GM20431 (cell line): ENCODE measurements at regions not wholly inside any gene's neighbourhood (a gene's known extent, or its start where the extent isn't known, plus 50 kb on each side); places are given as distances from the start of the nearest gene placed in this dataset.

ENCODE experiments used
- in situ Hi-C: fragments of 300-500 bp; cut with MseI, MboI; formaldehyde crosslinking; loops from one replicate; pipeline ENCODE4 v1.15.0; 2020; ENCODE audit warnings: low sequenced_read_pairs; ENCODE audit not compliant: unreplicated experiment

GRCh38 chr6:8570256-8570920 lies 135.0 kb upstream of the SLC35B3 start:
- in situ Hi-C loops, result no loop called here

- in situ Hi-C loops, result no loop called here
Measured at GRCh38 chr6:8562125-8562524, 126.8 kb upstream of the SLC35B3 start.

- in situ Hi-C loops, result no loop called here
Measured at GRCh38 chr6:8558953-8559352, 123.6 kb upstream of the SLC35B3 start.

- in situ Hi-C loops, result no loop called here
Measured at GRCh38 chr6:8557014-8557748, 121.8 kb upstream of the SLC35B3 start.

GRCh38 chr6:8556370-8557013 lies 121.1 kb upstream of the SLC35B3 start:
- in situ Hi-C loops, result no loop called here

- in situ Hi-C loops, result no loop called here
Measured at GRCh38 chr6:8551993-8552392, 116.6 kb upstream of the SLC35B3 start.

GRCh38 chr6:8551386-8551785 lies 116.0 kb upstream of the SLC35B3 start:
- in situ Hi-C loops, result no loop called here

- in situ Hi-C loops, result no loop called here
Measured at GRCh38 chr6:8549074-8549790, 113.9 kb upstream of the SLC35B3 start.

GRCh38 chr6:8546496-8546895 lies 111.2 kb upstream of the SLC35B3 start:
- in situ Hi-C loops, result no loop called here

GRCh38 chr6:8545336-8545735 lies 110.0 kb upstream of the SLC35B3 start:
- in situ Hi-C loops, result no loop called here

GRCh38 chr6:8543714-8544113 lies 108.4 kb upstream of the SLC35B3 start:
- in situ Hi-C loops, result no loop called here

GRCh38 chr6:8539453-8539852 lies 104.1 kb upstream of the SLC35B3 start:
- in situ Hi-C loops, result no loop called here

GRCh38 chr6:8536122-8536521 lies 100.8 kb upstream of the SLC35B3 start:
- in situ Hi-C loops, result no loop called here

- in situ Hi-C loops, result no loop called here
Measured at GRCh38 chr6:8535519-8535918, 100.2 kb upstream of the SLC35B3 start.

- in situ Hi-C loops, result no loop called here
Measured at GRCh38 chr6:8530785-8531435, 95.6 kb upstream of the SLC35B3 start.

- in situ Hi-C loops, result no loop called here
Measured at GRCh38 chr6:8529250-8529649, 93.9 kb upstream of the SLC35B3 start.

- in situ Hi-C loops, result no loop called here
Measured at GRCh38 chr6:8527818-8528217, 92.5 kb upstream of the SLC35B3 start.

GRCh38 chr6:8526624-8527023 lies 91.3 kb upstream of the SLC35B3 start:
- in situ Hi-C loops, result no loop called here

- in situ Hi-C loops, result no loop called here
Measured at GRCh38 chr6:8525370-8525769, 90.0 kb upstream of the SLC35B3 start.

- in situ Hi-C loops, result no loop called here
Measured at GRCh38 chr6:8513174-8513573, 77.8 kb upstream of the SLC35B3 start.
